ENCODE measurements at regions not wholly inside any gene's neighbourhood (a gene's known extent, or its start where the extent isn't known, plus 50 kb on each side); places are given as distances from the start of the nearest gene placed in this dataset.

DNA sequence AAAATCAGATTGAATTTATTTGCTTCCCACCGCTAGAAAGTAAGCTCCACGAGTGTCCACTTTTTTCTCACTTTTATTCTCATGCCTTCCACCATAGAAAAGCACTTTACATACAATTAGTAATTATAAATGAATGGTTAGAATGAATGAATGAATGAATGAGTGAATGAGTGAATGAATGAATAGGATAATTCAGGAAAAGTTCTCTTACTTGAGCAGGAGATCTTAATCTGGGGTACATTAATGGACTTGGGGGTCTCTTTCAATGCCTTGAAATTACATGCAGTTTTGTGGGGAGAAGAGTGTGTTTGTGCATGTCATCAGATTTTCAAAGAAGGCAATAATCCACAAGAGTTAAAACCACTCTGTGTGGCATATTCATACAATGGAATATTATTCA, 229.9 kb upstream of the NR4A3 start:
- ATAC-seq (no peak), DNase-seq (no peak)
- intact Hi-C loops (cut with DNase I, micrococcal nuclease), result no loop called here

DNA sequence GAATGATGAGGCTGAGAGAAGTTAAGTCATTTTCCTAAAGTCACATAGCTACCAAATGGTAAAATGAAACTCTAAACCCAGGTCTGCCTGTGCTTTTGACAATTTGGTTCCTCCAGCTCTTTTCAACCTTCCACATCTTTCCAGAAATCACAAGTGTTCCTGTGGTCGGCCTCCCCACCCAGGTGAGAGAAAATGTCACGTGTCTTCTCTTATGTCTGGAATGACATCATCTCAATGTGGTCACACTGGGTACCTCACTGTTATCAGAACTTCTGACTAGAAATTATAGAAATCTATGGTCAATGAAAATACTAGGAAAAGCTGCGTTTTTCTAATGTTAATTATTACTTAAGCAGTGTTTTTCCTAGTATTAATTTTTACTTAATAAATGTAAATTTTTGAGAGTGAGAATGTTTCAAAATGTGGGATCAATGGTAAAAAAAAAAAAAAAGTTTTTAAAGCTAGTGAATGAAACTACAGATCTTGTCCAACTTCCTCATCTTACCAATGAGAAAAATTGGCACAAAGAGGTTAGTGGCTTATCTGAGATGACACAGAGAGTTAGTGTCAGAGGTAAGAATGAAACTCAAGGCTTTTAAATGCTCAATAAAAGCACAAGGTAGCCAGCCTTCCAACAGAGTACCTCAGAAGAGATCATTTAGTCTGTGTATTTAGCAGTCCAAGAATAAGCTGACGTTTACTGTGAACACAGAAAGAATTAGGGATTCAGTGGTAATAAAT, 228.7 kb upstream of the NR4A3 start:
- no peak for DNase-seq
- ATAC-seq, result no peak
- intact Hi-C loops (cut with DNase I, micrococcal nuclease), result no loop called here

DNA sequence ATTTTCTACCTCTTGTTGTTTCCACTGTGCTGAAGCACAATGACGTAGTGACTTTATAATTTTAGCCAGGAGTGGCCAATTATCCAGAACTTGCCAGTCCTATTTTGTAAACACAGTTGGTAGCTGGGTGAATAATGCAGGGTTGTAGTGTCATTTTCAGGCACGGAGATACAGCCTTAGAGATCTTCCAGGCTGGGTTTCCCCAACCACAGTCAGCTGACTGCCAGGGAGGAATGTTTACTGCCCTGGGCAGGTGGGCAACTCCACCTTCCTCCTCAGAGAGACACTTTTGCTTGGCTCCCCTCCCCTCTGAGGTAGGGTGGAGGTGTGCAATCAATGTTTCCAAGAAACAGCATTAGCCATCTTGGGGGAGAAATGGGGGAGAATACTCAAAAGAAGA, 228.1 kb upstream of the NR4A3 start:
- intact Hi-C loops (cut with DNase I, micrococcal nuclease), result no loop called here
- DNase-seq (no peak), ATAC-seq (no peak)

DNA sequence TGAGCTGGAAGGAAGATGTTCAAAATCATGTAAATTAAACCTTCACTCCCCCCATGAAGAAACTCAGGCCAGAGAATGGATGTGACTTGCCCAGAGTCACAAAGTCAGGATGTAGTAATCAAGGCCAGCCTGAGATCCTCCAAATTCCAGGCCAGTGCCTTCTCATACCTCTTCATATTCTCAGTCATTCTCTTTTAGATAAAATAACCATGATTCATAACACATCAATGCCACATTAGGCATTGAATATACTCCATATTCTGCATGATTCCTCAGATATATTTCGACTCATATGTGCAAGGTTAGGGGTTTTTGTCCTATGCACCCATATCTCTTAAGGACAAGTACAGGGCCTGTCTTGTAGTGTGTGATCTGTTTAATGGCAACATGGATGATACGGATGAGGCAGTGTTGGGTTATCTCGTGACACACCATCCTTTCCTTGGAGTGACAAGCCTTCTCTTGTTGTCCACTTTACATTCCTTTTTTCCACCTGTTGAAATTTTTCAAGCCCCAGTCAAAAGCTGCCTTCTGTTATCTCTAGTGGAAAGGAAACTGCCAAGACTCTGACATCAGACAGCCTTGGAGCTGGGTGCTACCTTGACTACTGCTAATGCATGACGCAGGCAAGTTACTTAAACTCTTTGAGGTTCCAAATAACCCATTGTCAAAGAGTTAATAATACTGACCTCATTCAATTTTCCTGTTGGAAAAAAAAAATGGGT, 227.5 kb upstream of the NR4A3 start:
- no peak for DNase-seq
- intact Hi-C loops (cut with DNase I, micrococcal nuclease), result no loop called here
- no peak for ATAC-seq

DNA sequence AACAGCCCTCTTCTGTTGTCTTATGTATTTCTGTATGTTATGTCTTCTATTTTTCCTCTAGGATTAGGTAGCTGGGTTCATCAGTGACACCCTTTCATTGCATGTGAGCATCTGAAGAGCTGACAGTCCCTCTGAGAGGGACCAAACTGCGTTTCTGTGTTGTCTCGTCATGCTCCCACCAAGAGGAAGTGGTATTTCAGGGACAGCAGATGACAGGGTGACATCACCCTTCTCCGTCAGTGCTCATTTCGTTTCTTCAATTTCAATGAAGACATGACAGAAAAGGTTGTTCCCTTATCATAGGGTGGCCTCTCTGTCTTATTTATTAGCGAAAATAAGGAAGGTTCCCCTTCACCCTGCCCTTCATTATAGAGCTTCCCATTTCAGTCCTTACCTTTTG, 225.9 kb upstream of the NR4A3 start:
- no peak for ATAC-seq
- intact Hi-C loops (cut with DNase I, micrococcal nuclease), result no loop called here
- no peak for DNase-seq

DNA sequence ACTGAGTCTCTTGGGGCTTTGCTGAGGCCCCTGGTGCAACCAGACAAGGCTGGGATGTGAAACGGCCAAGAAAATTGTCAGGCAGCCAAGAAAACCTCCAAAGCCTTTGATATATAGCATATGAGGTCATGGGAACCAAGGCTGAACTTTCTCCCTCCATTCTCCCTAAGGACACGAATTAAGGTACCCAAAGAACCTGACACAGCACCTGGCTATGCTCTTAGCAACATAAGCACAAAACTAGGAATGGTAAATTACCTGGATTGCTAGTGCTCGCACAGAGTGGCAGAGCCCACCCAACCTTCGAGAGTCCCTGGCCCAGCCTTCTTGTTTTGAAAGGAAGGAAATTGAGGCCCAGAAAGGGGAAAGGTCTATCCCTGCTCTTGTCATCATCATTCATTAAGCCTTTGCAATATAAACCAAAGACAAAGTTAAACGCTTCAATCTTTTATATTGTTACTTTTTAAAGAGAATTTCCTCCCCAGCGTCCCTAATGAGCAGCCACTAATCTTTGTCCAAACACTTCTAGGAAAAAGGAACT, 220.0 kb upstream of the NR4A3 start:
- DNase-seq (no peak), ATAC-seq (no peak)
- intact Hi-C loops (cut with DNase I, micrococcal nuclease), result no loop called here

DNA sequence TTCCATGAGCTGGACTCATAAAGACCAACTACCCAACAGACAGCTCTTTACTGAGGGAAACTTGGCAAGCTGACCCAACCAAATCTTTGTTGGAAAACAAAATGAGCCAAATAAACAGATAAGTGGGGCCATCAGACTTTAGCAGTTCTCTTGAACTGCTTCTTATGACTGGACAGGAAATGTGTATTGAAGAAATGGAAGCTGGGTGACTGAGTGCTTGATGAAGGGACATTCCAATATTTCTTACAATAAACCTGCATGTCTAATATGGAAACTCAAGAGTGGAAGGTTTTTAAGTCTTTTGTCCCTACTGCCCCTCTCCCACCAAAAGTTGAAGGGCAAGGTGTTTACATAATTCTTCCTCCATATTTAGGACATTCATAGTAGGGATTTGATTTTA, 218.8 kb upstream of the NR4A3 start:
- intact Hi-C loops (cut with DNase I, micrococcal nuclease), result no loop called here
- no peak for ATAC-seq
- no peak for DNase-seq

DNA sequence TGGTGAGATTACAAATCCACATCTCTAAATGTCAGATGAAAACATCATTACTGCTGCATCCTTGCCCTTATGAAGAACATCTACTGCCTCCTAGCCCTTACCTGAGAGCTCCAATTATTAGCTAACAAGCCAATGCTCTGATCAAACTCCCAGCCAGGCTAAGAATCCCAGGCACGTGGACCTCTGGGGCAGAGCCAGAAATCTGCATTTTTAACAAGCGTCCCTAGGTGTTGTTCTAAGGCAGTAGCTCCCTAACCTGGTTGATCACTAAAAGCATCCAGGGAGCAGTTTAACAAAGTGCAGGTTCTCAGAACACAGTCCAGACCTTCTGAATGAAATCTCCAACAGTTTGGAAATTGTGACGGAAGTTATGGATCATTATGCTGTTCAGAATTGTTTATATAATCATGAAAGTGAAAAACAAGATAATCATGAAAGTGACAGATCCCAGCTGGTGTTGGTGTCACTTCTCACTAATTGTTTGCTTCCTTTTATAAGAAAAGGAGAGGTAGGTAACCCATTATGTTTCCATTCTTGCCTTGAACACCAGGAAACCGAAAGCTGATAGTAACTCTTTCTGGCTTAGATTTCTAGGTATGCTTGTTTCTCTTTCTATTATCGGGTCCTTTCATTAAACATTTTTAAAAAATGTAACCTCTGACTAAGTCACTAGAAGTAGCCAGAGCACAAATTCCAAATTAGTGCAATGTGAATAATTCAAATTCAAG, 216.5 kb upstream of the NR4A3 start:
- ATAC-seq (no peak), DNase-seq (no peak)
- intact Hi-C loops (cut with DNase I, micrococcal nuclease), result no loop called here

DNA sequence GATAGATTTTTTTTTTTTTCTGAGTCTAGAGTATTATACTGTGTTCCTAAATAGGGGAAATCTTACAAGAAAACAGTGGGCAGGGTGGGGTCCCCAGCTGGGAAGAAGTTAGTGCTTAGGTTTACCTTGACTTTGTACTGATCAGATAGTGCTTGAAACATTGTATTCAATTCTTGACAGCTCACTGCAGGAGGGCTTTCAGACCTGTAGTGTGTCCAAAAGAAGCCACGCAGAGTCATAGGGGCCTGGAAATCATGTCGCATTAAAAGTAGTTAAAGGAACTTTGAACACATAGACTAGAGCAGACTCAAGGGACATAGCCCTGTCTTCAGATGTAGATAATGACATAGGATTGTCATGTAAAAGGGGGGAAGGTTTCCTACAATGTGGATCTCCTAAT, 215.4 kb upstream of the NR4A3 start:
- intact Hi-C loops (cut with DNase I, micrococcal nuclease), result no loop called here
- no peak for ATAC-seq
- no peak for DNase-seq

DNA sequence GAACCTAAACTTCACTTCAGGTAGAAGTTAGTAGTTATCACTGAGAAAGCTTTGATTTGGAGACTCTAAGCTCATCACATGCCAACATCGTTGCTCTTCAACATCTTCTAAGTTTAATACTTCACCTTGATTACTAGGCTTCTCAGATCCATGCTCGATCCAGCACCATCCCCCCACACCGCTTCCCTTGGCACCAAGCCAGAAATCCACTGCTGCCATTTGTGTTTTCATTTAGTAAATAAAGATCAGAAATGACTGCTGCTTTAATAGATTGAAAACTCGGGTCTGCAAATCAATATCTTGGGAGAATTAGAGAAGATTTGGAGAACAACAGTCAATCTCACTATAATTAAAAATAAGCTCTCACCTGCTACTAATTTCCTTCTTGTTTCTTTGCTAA, 214.7 kb upstream of the NR4A3 start:
- intact Hi-C loops (cut with DNase I, micrococcal nuclease), result no loop called here
- ATAC-seq (no peak), DNase-seq (no peak)

DNA sequence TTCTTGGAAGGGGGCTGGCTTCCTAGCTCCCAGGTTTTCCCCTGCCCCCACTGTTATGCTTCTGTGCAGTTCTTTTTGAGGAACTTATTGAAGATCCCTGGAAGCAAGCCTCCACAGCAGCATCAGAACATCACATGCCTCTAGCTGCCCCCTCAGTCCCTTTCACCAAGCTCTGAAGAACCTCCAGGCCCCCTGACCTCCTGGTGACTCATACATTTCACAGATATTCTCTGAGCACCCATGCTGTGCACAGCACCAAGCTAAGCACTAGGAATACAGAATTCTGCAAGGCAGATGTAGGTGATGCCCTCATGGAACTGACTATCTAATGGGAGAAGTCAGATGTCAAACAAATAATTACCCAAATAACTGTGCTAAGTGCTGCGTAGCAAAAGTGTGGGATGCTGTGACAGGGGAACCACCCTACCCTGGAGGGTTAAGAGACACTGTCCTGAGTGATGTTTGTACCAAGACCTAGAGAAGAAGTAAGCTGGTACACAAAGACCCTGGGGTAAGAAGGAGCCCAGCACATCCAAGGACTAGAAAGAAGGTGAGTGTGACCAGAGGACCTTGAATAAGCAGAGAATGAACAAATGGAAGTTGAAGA, 213.7 kb upstream of the NR4A3 start:
- DNase-seq, result no peak
- intact Hi-C loops (cut with DNase I, micrococcal nuclease), result no loop called here
- ATAC-seq, result no peak

DNA sequence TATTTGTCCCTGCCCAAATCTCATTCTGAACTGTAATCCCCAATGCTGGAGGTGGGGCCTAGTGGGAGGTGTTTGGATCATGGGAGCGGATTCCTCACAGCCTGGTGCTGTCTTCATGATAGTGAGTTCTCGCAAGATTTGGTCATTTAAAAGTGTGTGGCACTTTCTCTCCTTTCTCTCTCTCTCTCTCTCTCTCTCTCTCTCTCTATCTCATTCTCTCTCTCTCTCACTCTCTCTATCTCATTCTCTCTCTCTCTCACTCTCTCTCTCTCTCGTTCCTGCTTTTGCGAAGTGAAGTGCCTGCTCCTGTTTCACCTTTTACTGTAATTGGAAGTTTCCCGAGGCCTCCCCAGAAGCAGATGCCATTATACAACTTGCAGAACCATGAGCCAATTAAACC, 207.3 kb upstream of the NR4A3 start:
- ATAC-seq, result no peak
- DNase-seq, result no peak
- intact Hi-C loops (cut with DNase I, micrococcal nuclease), result no loop called here

DNA sequence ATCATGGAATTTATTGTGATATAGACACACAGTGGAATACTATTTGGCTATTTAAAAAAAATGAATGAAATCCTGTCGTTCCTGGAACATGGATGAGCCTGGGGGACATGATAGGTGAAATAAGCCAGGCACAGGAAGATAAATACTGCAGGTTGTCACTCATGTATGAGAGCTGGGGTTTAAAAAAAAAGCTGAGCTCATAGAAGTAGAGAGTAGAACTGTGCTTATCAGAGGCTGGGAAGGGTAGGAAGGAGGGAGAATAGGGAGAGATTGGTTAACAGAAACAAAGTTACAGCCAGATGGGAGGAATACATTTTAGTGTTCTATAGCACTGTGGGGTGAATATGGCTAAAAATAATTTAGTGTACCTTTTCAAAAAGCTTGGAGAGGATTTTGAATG, 200.6 kb upstream of the NR4A3 start:
- intact Hi-C loops (cut with DNase I, micrococcal nuclease), result no loop called here
- no peak for ATAC-seq
- DNase-seq, result no peak

DNA sequence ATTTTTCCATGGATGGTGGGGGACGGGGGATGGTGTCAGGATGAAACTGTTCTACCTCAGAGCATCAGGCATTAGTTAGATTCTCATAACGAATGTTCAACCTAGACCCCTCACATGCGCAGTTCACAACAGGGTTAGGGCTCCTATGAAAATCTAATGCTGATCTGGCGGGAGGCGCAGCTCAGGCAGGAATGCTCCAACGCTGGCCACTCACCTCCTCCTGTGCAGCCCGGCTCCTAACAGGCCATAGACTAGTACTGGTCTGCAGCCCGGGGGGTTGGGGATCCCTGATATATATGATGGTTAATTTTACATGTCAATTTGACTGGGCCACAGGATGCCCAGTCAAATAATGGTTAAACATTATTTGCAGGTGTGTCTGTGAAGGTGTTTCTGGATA, 199.0 kb upstream of the NR4A3 start:
- DNase-seq (no peak), ATAC-seq (no peak)
- intact Hi-C loops (cut with DNase I, micrococcal nuclease), result no loop called here

DNA sequence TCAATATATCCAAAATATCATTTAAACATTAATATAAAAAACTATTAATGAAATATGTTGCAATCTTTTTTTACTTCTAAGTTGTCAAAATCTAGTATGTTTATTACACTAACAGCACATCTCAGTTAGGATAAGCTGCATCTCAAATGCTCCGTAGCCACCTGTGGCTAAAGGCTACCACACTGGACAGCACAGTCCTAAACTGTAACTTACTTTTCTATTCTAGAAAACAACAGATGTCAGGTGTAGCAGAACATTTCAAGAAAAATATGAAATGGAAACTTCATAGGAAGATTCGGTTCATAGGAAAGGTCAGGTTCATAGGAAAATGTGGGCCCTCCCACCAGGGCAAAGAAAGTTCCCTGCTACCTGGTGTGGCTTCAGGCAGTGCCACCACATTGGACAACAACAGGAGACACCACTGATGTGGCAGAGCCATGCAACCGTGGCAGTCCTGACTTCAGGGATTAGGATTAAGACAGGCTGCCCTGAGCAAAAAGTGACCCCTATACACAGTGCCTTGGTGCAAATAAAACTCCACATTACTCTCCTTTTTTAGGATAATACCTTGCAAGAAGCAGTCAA, 197.8 kb upstream of the NR4A3 start:
- ATAC-seq, result no peak
- intact Hi-C loops (cut with DNase I, micrococcal nuclease), result no loop called here

DNA sequence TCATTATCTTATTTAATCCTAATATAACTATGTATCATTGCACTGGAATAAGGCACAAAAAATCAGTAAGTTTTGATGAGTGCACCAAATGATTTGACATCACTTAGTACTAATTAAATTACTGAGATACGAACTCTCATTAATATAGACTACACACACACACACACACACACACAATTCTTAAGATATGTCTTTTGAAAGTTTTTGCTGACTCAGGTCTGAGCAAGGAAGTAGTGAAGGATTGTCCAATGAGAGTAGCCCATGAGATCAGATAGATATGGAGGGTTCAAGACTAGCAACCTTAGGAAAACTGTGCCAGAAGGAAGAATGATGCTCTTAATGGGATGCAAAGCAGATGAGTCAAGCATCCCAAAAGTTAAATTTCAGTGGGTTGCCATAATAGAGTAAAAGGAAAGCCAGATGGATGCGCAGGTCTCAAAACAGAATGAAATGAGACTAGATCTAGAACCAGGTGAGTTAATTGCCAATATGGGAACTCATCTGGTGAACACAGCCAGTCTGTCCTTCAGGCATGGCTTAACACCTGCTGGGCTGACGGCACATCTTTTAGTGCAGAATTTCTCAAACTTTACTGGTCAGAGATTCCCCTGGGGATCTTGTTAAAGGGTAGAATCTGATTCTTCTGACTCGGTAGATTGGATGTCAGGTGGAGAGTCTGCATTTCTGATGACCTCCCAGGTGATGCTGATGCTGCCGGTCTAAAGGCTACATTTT, 197.0 kb upstream of the NR4A3 start:
- ATAC-seq (no peak), DNase-seq (no peak)
- intact Hi-C loops (cut with DNase I, micrococcal nuclease), result no loop called here

More for the DNA sequence above, 197.8 kb upstream of the NR4A3 start:
- no peak for DNase-seq

DNA sequence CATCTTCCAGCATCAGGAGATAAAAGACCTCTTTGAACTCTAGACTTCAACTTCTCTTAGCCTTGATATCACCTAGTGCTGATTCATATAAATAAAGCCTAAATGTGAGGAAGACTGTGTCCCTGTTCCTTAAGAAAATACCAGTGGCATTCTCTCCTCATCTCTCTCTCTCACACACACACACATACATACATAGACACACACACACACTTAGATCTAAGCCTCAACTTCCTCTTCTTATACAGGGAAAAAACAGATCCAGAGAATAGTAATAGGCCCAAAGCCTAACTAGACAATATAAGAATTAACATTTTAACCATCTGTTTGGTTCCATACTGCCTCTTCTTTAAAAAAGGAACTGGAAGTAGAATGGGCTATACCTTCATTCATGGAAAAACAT, 195.3 kb upstream of the NR4A3 start:
- DNase-seq, result no peak
- no peak for ATAC-seq
- intact Hi-C loops (cut with DNase I, micrococcal nuclease), result no loop called here

DNA sequence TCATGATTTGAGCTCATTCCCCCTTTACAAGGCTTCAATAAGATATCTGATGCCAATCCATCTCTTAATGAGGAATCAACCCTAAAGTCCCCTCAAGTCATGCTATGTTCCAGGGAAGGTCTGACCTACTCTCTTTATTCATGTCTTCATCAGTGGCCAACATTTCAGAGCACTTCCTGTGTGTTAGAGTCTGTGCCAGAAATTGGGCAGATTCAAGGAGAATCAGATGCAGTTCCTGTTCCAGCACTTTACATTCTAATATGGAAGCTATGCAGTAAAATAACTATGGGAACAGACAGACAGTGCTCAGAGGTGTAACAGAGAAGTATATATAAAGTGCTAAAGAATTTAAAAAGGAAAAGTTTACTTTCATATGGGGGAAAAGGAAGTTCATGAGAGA, 193.4 kb upstream of the NR4A3 start:
- intact Hi-C loops (cut with DNase I, micrococcal nuclease), result no loop called here
- no peak for ATAC-seq

More for the DNA sequence above, 193.4 kb upstream of the NR4A3 start:
- no peak for DNase-seq

Data from left colon (tissue), 2 donors.